Smooth muscle cell (in vitro differentiated cells): ENCODE measurements at regions not wholly inside any gene's neighbourhood (a gene's known extent, or its start where the extent isn't known, plus 50 kb on each side); places are given as distances from the start of the nearest gene placed in this dataset.

ENCODE experiments used
- DNase-seq: peaks from one replicate; lab custom pipeline; 2025; ENCODE audit not compliant: unreplicated experiment; lab: John Stamatoyannopoulos, UW
- H2AFZ ChIP-seq: fragments of 200-600 bp; sonication (generic); 2 replicates; pipeline ENCODE4 v1.6.0; 2016; ENCODE audit warnings: antibody characterized with exemption, low read depth, mild to moderate bottlenecking
- H3F3A ChIP-seq: fragments of 200-600 bp; sonication (generic); 2 replicates; pipeline ENCODE4 v1.6.0; 2017; ENCODE audit warnings: antibody characterized with exemption, low read depth
- H3K27ac ChIP-seq: fragments of 200-600 bp; sonication (generic); 2 replicates; pipeline ENCODE4 v1.5.1; 2016; ENCODE audit warnings: low read depth, mild to moderate bottlenecking
- H3K27me3 ChIP-seq: fragments of 200-600 bp; sonication (generic); 2 replicates; pipeline ENCODE4 v1.6.1; 2016; ENCODE audit warnings: low read depth, mild to moderate bottlenecking
- H3K36me3 ChIP-seq: fragments of 200-600 bp; sonication (generic); 2 replicates; pipeline ENCODE4 v1.5.1; 2016; ENCODE audit warnings: low read depth
- H3K4me1 ChIP-seq: fragments of 200-600 bp; sonication (generic); 2 replicates; pipeline ENCODE4 v1.5.1; 2016; ENCODE audit warnings: low read depth
- H3K4me2 ChIP-seq: fragments of 200-600 bp; sonication (generic); 2 replicates; pipeline ENCODE4 v1.6.0; 2016; ENCODE audit warnings: mild to moderate bottlenecking
- H3K4me3 ChIP-seq: fragments of 200-600 bp; sonication (generic); 2 replicates; pipeline ENCODE4 v1.5.1; 2016; ENCODE audit warnings: mild to moderate bottlenecking
- H3K79me2 ChIP-seq: fragments of 200-600 bp; sonication (generic); 2 replicates; pipeline ENCODE4 v1.6.0; 2016; ENCODE audit warnings: low read depth, mild to moderate bottlenecking
- H3K9ac ChIP-seq: fragments of 200-600 bp; sonication (generic); 2 replicates; pipeline ENCODE4 v1.6.0; 2016; ENCODE audit warnings: low read depth
- H3K9me3 ChIP-seq: fragments of 200-600 bp; sonication (generic); replicated peaks from 2 replicates; pipeline ENCODE4 v1.5.1; 2016; ENCODE audit warnings: low read depth
- H4K20me1 ChIP-seq: fragments of 200-600 bp; sonication (generic); 2 replicates; pipeline ENCODE4 v1.6.0; 2016; ENCODE audit warnings: low read depth
- WGBS: methylation state at CpG from one replicate; pipeline ENCODE4 v1.1.7; 2016; ENCODE audit warnings: low lambda C conversion rate; 5-methylcytosine and 5-hydroxymethylcytosine counted together
- TF ChIP-seq, protein P1 (sequence below): fragments of 200-600 bp; sonication (generic); IDR thresholded peaks from 2 replicates; pipeline ENCODE4 v1.5.1; 2017; ENCODE audit warnings: borderline replicate concordance, mild to moderate bottlenecking, antibody characterized with exemption; ENCODE audit not compliant: insufficient read depth, poor library complexity, severe bottlenecking

DNA sequence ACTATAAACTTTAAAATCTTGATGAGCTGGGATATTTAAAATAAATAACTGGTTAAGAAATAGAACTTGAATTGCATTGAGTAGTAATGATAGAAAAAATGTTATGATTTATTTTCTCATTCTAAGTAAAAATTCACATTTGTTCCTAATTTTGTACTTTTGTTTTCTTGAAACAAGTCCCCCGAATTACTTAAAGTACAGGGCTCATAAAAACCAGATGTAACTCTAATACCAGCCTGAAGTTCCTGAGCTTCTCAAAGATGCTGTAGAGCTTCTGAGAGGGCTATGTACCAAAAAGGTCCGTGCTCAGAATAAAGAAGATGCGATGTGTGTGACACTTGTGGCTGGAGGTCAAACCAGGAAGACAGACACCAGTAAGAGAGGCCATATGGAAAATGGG, 116.1 kb upstream of the TACR1 start:
- Histone ChIP-seq H2AFZ (no peak overlapping the region), H3K4me2 (no peak overlapping the region), H3K79me2 (no peaks in the 10 kb centered on the region), H3K4me3 (no peak overlapping the region), H3K4me1 (no peaks in the 10 kb centered on the region), H4K20me1 (no peaks in the 10 kb centered on the region), H3K9ac (no peak overlapping the region), H3K36me3 (no peaks in the 10 kb centered on the region), H3K27me3 (no peaks in the 10 kb centered on the region), H3K27ac (no peak overlapping the region), H3K9me3 (no peaks in the 10 kb centered on the region), H3F3A (no peaks in the 10 kb centered on the region)
- no peak for DNase-seq
- 96% methylated on average over 3 of the region's 3 CpGs for WGBS
- TF ChIP-seq, protein P1, sequence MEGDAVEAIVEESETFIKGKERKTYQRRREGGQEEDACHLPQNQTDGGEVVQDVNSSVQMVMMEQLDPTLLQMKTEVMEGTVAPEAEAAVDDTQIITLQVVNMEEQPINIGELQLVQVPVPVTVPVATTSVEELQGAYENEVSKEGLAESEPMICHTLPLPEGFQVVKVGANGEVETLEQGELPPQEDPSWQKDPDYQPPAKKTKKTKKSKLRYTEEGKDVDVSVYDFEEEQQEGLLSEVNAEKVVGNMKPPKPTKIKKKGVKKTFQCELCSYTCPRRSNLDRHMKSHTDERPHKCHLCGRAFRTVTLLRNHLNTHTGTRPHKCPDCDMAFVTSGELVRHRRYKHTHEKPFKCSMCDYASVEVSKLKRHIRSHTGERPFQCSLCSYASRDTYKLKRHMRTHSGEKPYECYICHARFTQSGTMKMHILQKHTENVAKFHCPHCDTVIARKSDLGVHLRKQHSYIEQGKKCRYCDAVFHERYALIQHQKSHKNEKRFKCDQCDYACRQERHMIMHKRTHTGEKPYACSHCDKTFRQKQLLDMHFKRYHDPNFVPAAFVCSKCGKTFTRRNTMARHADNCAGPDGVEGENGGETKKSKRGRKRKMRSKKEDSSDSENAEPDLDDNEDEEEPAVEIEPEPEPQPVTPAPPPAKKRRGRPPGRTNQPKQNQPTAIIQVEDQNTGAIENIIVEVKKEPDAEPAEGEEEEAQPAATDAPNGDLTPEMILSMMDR: no peak

GRCh38 chr2:75311993-75312392, 112.7 kb upstream of the TACR1 start:
- Histone ChIP-seq H3K36me3 (no peaks in the 10 kb centered on the region), H3F3A (no peaks in the 10 kb centered on the region), H2AFZ (no peak overlapping the region), H3K4me3 (no peak overlapping the region), H4K20me1 (no peaks in the 10 kb centered on the region), H3K4me2 (no peak overlapping the region), H3K27ac (no peak overlapping the region), H3K4me1 (no peaks in the 10 kb centered on the region), H3K27me3 (no peaks in the 10 kb centered on the region), H3K79me2 (no peaks in the 10 kb centered on the region), H3K9me3 (no peaks in the 10 kb centered on the region), H3K9ac (no peak overlapping the region)
- DNase-seq: no peak
- TF ChIP-seq, protein P1: no peak
- 70% methylated on average over 4 of the region's 4 CpGs for WGBS

DNA sequence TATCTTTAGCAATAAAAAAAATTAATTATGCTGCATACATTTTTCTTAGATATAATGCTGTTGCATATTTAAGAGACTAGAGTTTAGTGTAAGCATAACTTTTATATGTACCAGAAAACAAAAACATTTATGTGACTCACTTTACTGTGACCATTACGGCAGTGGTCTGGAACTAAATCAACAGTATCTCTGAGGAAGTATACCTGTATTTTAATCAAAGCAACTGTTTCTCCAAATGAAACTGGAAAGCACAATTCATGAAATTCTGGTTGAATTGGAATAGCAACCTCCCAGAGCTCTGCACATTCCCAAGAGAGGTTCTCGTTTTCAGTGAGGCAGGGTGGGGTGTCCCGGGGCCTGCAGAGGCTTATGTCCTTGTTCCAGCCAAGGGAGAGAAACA, 112.2 kb upstream of the TACR1 start:
- WGBS: 96% methylated on average over 3 of the region's 3 CpGs
- Histone ChIP-seq H3K9ac (no peak overlapping the region), H3K79me2 (no peaks in the 10 kb centered on the region), H3K27ac (no peak overlapping the region), H3F3A (no peaks in the 10 kb centered on the region), H3K4me2 (no peak overlapping the region), H4K20me1 (no peaks in the 10 kb centered on the region), H3K4me1 (no peaks in the 10 kb centered on the region), H3K9me3 (no peaks in the 10 kb centered on the region), H3K27me3 (no peaks in the 10 kb centered on the region), H3K4me3 (no peak overlapping the region), H2AFZ (no peak overlapping the region), H3K36me3 (no peaks in the 10 kb centered on the region)
- no peak for DNase-seq
- TF ChIP-seq, protein P1: no peak

- no peak overlapping the region for H3K4me3 ChIP-seq
- H3K79me2 ChIP-seq: no peaks in the 10 kb centered on the region
- H3F3A ChIP-seq: no peaks in the 10 kb centered on the region
- 71% methylated on average over 4 of the region's 4 CpGs for WGBS
- no peaks in the 10 kb centered on the region for H3K9me3 ChIP-seq
- H3K9ac ChIP-seq: no peak overlapping the region
- no peak for DNase-seq
- no peaks in the 10 kb centered on the region for H4K20me1 ChIP-seq
- H3K27me3 ChIP-seq: no peaks in the 10 kb centered on the region
- no peak overlapping the region for H3K4me2 ChIP-seq
- H3K36me3 ChIP-seq: no peaks in the 10 kb centered on the region
- H3K4me1 ChIP-seq: no peaks in the 10 kb centered on the region
- H3K27ac ChIP-seq: peak overlapping the region; percentile 55
- TF ChIP-seq, protein P1: no peak
- H2AFZ ChIP-seq: no peak overlapping the region
These were observed 111.6 kb upstream of the TACR1 start for GRCh38 chr2:75310876-75311275.
